Neural progenitor cell (in vitro differentiated cells): ENCODE measurements at regions not wholly inside any gene's neighbourhood (a gene's known extent, or its start where the extent isn't known, plus 50 kb on each side); places are given as distances from the start of the nearest gene placed in this dataset.

Source experiments
- EZH2 ChIP-seq: fragments of 200-600 bp; sonication (generic); IDR thresholded peaks from 2 replicates; pipeline ENCODE4 v1.6.1; 2017; ENCODE audit warnings: antibody characterized with exemption, mild to moderate bottlenecking, moderate library complexity
- EZH2phosphoT487 ChIP-seq: fragments of 200-600 bp; sonication (generic); IDR thresholded peaks from 2 replicates; pipeline ENCODE4 v1.6.1; 2017; ENCODE audit warnings: antibody characterized with exemption
- TF ChIP-seq, protein P1 (sequence below): fragments of 200-600 bp; sonication (generic); IDR thresholded peaks from 2 replicates; pipeline ENCODE4 v1.5.1; 2017; ENCODE audit warnings: antibody characterized with exemption, mild to moderate bottlenecking

DNA sequence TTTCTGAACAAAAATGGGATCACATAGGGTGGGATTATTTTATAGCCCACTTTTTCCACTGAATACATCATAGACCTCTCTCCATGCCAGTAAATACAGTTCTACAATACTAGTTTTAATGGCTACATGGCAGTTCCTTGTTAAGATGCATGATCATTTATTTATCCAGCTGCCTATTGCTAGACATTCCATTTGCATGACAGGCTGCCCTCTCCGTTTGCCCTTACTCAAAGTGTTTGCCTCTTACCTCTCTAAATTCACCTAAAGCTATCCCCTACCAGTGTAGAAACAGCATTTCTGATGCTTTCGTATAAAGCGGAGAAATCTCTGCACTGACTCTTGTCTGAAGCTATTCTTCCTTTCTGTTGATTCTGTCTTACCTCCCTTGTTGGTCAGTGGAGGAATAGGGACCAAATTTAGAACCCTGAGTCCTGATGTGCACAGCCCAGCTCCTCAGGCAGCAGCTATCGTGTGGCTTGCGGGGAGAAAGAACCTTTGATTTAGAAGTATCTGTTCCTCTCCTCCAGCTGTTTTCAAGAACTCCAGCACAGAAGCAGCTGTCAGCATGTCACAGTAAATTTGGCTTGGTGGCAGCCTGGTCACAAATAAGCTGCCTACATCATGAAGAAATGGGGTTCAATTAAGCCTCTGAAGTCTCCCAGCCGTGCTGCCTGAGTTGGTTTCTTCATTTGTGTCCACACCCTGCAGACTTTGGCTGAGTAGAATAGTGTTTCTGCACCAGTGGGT is 337.3 kb downstream of the PRDM2 start:
- TF ChIP-seq EZH2 (no peak), EZH2phosphoT487 (no peak)
- TF ChIP-seq, protein P1, sequence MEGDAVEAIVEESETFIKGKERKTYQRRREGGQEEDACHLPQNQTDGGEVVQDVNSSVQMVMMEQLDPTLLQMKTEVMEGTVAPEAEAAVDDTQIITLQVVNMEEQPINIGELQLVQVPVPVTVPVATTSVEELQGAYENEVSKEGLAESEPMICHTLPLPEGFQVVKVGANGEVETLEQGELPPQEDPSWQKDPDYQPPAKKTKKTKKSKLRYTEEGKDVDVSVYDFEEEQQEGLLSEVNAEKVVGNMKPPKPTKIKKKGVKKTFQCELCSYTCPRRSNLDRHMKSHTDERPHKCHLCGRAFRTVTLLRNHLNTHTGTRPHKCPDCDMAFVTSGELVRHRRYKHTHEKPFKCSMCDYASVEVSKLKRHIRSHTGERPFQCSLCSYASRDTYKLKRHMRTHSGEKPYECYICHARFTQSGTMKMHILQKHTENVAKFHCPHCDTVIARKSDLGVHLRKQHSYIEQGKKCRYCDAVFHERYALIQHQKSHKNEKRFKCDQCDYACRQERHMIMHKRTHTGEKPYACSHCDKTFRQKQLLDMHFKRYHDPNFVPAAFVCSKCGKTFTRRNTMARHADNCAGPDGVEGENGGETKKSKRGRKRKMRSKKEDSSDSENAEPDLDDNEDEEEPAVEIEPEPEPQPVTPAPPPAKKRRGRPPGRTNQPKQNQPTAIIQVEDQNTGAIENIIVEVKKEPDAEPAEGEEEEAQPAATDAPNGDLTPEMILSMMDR: no peak
